HepG2 (cell line): ENCODE measurements at regions not wholly inside any gene's neighbourhood (a gene's known extent, or its start where the extent isn't known, plus 50 kb on each side); places are given as distances from the start of the nearest gene placed in this dataset.

ENCODE experiments used
- ATAC-seq: fragments of 200-7000 bp; cut with Tn5 transposase; 3 replicates; pipeline ENCODE4 v1.9.1; 2020; ENCODE audit warnings: mild to moderate bottlenecking, moderate library complexity
- BruUV-seq: library from RNA; stranded (reverse); fragments of 400-500 nt; replicated peaks from 2 replicates; lab custom pipeline; 2021; lab: Mats Ljungman, UMichigan
- CTCF ChIA-PET: fragments of 300-600 bp; formaldehyde crosslinking; extraction: SDS; loops from one replicate; lab custom pipeline; 2021; ENCODE audit warnings: low total read pairs, inconsistent platforms, low intra/inter-chr PET ratio; lab: Yijun Ruan, JAX
- POLR2A ChIA-PET: fragments of 350-600 bp; sonication (Branson Sonifier 250); formaldehyde crosslinking; loops from one replicate; lab custom pipeline; 2020; ENCODE audit warnings: antibody characterized with exemption, inconsistent platforms; lab: Yijun Ruan, JAX
- DNase-seq: peaks from one replicate; pipeline ENCODE4 v3.0.0-alpha.2; 2015; ENCODE audit warnings: low spot score
- FAIRE-seq: peaks from 3 replicates; lab custom pipeline; 2011; peaks lifted over from hg19 to GRCh38; lab: Jason Lieb, UNC
- H2AFZ ChIP-seq: one replicate; pipeline ENCODE4 v1.6.1; 2011; ENCODE audit warnings: low read length, inconsistent platforms
- H3K27ac ChIP-seq: fragments of 300-600 bp; 3 replicates; pipeline ENCODE4 v1.8.0; 2011; ENCODE audit warnings: mixed run types, mild to moderate bottlenecking, mixed read lengths, low read length, inconsistent platforms; ENCODE audit not compliant: insufficient read depth; ENCODE audit errors: extremely low read length
- H3K27me3 ChIP-seq, 2 experiments: fragments of 200-600 bp in 1 of 2; 2 replicates in 1 of 2; 3 replicates in 1 of 2; pipeline versions ENCODE4 v1.6.0 to v1.8.0; 2011; ENCODE audit warnings: low read length in 2 of 2, mild to moderate bottlenecking in 2 of 2, moderate library complexity in 2 of 2, inconsistent platforms in 1 of 2; ENCODE audit not compliant: insufficient read depth in 2 of 2, control insufficient read depth in 1 of 2
- H3K36me3 ChIP-seq, 2 experiments: fragments of 200-600 bp in 1 of 2; replicated peaks in 1 of 2; 2 replicates in 1 of 2; 3 replicates in 1 of 2; pipeline versions ENCODE4 v1.5.1 to v1.8.0; 2011; ENCODE audit warnings: low read length in 2 of 2, inconsistent platforms in 1 of 2; ENCODE audit not compliant: insufficient read depth in 2 of 2, control insufficient read depth in 1 of 2
- H3K4me1 ChIP-seq: 2 replicates; pipeline ENCODE4 v1.5.1; 2012; ENCODE audit warnings: low read length, inconsistent platforms; ENCODE audit not compliant: insufficient read depth
- H3K4me2 ChIP-seq: 2 replicates; pipeline ENCODE4 v1.6.0; 2011; ENCODE audit warnings: low read depth, low read length, inconsistent platforms
- H3K4me3 ChIP-seq, 3 experiments: fragments of 200-600 bp in 1 of 3; sonication (generic), shearing (Covaris generic) in 1 of 3; replicated peaks in 1 of 3; 2 replicates each; pipeline ENCODE4 v1.5.1; 2011 to 2016; ENCODE audit warnings: low read length in 3 of 3, inconsistent platforms in 2 of 3, low read depth in 2 of 3, mild to moderate bottlenecking in 2 of 3, control low read depth in 1 of 3, mixed read lengths in 1 of 3; ENCODE audit not compliant: insufficient read depth in 1 of 3
- H3K79me2 ChIP-seq: one replicate; pipeline ENCODE4 v1.6.1; 2011; ENCODE audit warnings: low read length, inconsistent platforms; ENCODE audit not compliant: insufficient read depth
- H3K9ac ChIP-seq: 2 replicates; pipeline ENCODE4 v1.6.0; 2011; ENCODE audit warnings: mild to moderate bottlenecking, low read depth, low read length, inconsistent platforms; ENCODE audit not compliant: insufficient read depth
- H3K9me3 ChIP-seq: 2 replicates; pipeline ENCODE4 v1.5.1; 2012; ENCODE audit warnings: mild to moderate bottlenecking, low read length
- H4K20me1 ChIP-seq: 2 replicates; pipeline ENCODE4 v1.6.0; 2011; ENCODE audit warnings: inconsistent platforms, mild to moderate bottlenecking, low read length, moderate library complexity; ENCODE audit not compliant: insufficient read depth
- ETV5 ChIP-seq: IDR thresholded peaks from 2 replicates; pipeline ENCODE4 v1.6.1; 2018; ENCODE audit warnings: missing biosample characterization, missing genetic modification reagents, inconsistent platforms, borderline replicate concordance
- GTF3A ChIP-seq: sonication (generic); formaldehyde crosslinking; conservative IDR thresholded peaks from 2 replicates; pipeline ENCODE4 v1.4.0; 2020; ENCODE audit warnings: mild to moderate bottlenecking, missing genetic modification reagents
- MYNN ChIP-seq: sonication (generic); formaldehyde crosslinking; IDR thresholded peaks from 2 replicates; pipeline ENCODE4 v1.4.0; 2020; ENCODE audit warnings: mild to moderate bottlenecking, low read depth, missing genetic modification reagents
- PAF1 ChIP-seq: IDR thresholded peaks from 2 replicates; pipeline ENCODE4 v1.6.1; 2016; ENCODE audit warnings: missing genetic modification reagents, missing compliant biosample characterization
- RARG ChIP-seq: sonication (generic); formaldehyde crosslinking; IDR thresholded peaks from 2 replicates; pipeline ENCODE4 v1.4.0; 2020; ENCODE audit warnings: low read depth, mild to moderate bottlenecking, missing genetic modification reagents
- RFXAP ChIP-seq: sonication (generic); formaldehyde crosslinking; IDR thresholded peaks from 2 replicates; pipeline ENCODE4 v1.4.0; 2020; ENCODE audit warnings: missing genetic modification reagents, borderline replicate concordance
- TOE1 ChIP-seq: sonication (generic); formaldehyde crosslinking; IDR thresholded peaks from 2 replicates; pipeline ENCODE4 v1.4.0; 2020; ENCODE audit warnings: mild to moderate bottlenecking, missing genetic modification reagents
- WIZ ChIP-seq: sonication (generic); formaldehyde crosslinking; IDR thresholded peaks from 2 replicates; pipeline ENCODE4 v1.5.1; 2020; ENCODE audit warnings: mild to moderate bottlenecking, missing genetic modification reagents
- ZNF296 ChIP-seq: sonication (generic); formaldehyde crosslinking; conservative IDR thresholded peaks from 2 replicates; pipeline ENCODE4 v1.5.0; 2020; ENCODE audit warnings: mild to moderate bottlenecking, missing genetic modification reagents
- ZNF343 ChIP-seq: sonication (generic); formaldehyde crosslinking; IDR thresholded peaks from 2 replicates; pipeline ENCODE4 v1.4.0; 2020; ENCODE audit warnings: mild to moderate bottlenecking, missing genetic modification reagents
- ZNF546 ChIP-seq: sonication (generic); formaldehyde crosslinking; conservative IDR thresholded peaks from 2 replicates; pipeline ENCODE4 v1.8.1; 2023; ENCODE audit warnings: mild to moderate bottlenecking, missing genetic modification reagents
- ZNF782 ChIP-seq: sonication (generic); formaldehyde crosslinking; IDR thresholded peaks from 2 replicates; pipeline ENCODE4 v1.4.0; 2020; ENCODE audit warnings: missing genetic modification reagents, mild to moderate bottlenecking, borderline replicate concordance
- WGBS: methylation state at CpG from one replicate; pipeline ENCODE4 v1.1.6; 2017; ENCODE audit warnings: low lambda C conversion rate; 5-methylcytosine and 5-hydroxymethylcytosine counted together
- in situ Hi-C: cut with HindIII; loops from 2 replicates; pipeline ENCODE4 v1.10.0; 2017; ENCODE audit warnings: low pct_unique_long_range_greater_than_20kb; ENCODE audit not compliant: extremely low pct_ligation_motif_present
- intact Hi-C: fragments of 100-400 bp; cut with micrococcal nuclease; formaldehyde crosslinking; loops from one replicate; pipeline ENCODE4 v1.10.0; 2022; ENCODE audit not compliant: unreplicated experiment
- TF ChIP-seq, protein P1 (sequence below): sonication (generic); formaldehyde crosslinking; IDR thresholded peaks from 2 replicates; pipeline ENCODE4 v1.4.0; 2020; ENCODE audit warnings: mild to moderate bottlenecking, missing genetic modification reagents
- TF ChIP-seq, protein P2 (sequence below): IDR thresholded peaks from 2 replicates; pipeline ENCODE4 v1.6.1; 2016; ENCODE audit warnings: missing compliant biosample characterization, missing genetic modification reagents, borderline replicate concordance
- TF ChIP-seq, protein P3 (sequence below): sonication (generic); formaldehyde crosslinking; IDR thresholded peaks from 2 replicates; pipeline ENCODE4 v1.4.0; 2020; ENCODE audit warnings: mild to moderate bottlenecking, missing genetic modification reagents

DNA sequence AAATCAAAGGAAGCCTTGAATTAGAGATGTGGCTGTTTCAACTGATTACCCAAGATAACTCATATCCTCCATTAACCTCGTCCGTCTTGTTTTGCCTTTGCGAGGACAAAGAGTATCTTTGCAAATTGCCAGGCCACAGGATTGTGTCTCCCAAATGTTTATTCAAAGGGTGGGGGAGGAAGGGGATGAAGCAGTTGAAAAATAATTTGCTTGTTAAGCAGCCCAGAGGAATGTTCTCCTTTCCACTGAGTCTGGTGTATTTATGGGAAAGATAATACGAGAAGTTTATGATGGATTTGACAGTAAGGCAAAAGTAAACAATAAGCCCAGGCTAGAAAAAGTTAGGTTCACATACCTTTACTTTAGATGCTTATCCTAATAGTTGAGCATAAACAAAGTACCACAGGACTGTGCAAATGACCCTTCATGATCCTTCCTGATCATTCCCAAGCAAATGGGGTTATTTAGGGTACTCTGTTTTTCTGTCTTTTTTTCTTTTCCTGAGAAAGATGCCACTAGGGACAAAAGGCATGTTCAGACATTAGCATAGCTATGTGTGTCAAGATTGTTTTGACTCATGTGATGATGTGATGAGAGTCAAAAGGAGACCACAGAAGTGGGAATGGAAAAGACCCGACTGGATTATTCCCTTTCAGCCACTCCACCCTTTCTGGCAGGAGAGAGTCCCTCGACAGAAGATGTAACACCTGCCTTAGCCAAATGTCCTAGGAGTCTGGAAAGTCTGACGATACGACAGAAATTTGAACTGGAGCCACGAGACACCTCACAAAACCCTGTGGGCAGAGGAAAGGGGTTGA, 243.0 kb upstream of the GLI3 start:
- in situ Hi-C loops (no loop called here), intact Hi-C loops (no loop called here)
- ATAC-seq, result no peak
- no peak overlapping the region for H2AFZ ChIP-seq
- no peak for TF ChIP-seq GTF3A (CRISPR knock-in tag)
- TF ChIP-seq TOE1, result no peak
- TF ChIP-seq WIZ (CRISPR knock-in tag), result no peak
- TF ChIP-seq RARG (CRISPR knock-in tag), result no peak
- TF ChIP-seq, protein P1, sequence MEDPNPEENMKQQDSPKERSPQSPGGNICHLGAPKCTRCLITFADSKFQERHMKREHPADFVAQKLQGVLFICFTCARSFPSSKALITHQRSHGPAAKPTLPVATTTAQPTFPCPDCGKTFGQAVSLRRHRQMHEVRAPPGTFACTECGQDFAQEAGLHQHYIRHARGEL (CRISPR knock-in tag), result no peak
- no peak for TF ChIP-seq ZNF546
- TF ChIP-seq, protein P2, sequence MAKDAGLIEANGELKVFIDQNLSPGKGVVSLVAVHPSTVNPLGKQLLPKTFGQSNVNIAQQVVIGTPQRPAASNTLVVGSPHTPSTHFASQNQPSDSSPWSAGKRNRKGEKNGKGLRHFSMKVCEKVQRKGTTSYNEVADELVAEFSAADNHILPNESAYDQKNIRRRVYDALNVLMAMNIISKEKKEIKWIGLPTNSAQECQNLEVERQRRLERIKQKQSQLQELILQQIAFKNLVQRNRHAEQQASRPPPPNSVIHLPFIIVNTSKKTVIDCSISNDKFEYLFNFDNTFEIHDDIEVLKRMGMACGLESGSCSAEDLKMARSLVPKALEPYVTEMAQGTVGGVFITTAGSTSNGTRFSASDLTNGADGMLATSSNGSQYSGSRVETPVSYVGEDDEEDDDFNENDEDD, result no peak
- no peak for TF ChIP-seq ETV5 (CRISPR knock-in tag)
- no peak for TF ChIP-seq ZNF296 (CRISPR knock-in tag)
- TF ChIP-seq RFXAP (CRISPR knock-in tag), result no peak
- TF ChIP-seq MYNN, result no peak
- no peak for TF ChIP-seq ZNF343 (CRISPR knock-in tag)
- no peak for TF ChIP-seq PAF1 (CRISPR knock-in tag)
- TF ChIP-seq ZNF782 (CRISPR knock-in tag), result no peak
- TF ChIP-seq, protein P3, sequence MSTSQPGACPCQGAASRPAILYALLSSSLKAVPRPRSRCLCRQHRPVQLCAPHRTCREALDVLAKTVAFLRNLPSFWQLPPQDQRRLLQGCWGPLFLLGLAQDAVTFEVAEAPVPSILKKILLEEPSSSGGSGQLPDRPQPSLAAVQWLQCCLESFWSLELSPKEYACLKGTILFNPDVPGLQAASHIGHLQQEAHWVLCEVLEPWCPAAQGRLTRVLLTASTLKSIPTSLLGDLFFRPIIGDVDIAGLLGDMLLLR, result no peak
- H4K20me1 ChIP-seq, result no peaks in the 10 kb centered on the region
- no peak overlapping the region for H3K4me2 ChIP-seq
- H3K27me3 ChIP-seq, result no peaks in the 10 kb centered on the region
- H3K27ac ChIP-seq, result no peak overlapping the region
- WGBS, result 12% methylated on average over 9 of the region's 9 CpGs
- BruUV-seq, result no TSS peak
- no peaks in the 10 kb centered on the region for H3K36me3 ChIP-seq
- CTCF ChIA-PET, result no interaction called here
- no peak for DNase-seq
- no peak overlapping the region for H3K4me3 ChIP-seq
- H3K79me2 ChIP-seq, result no peaks in the 10 kb centered on the region
- no peak overlapping the region for H3K9ac ChIP-seq
- H3K9me3 ChIP-seq, result no peaks in the 10 kb centered on the region; the same call in 1 of the 2 replicates
- no peak for FAIRE-seq
- POLR2A ChIA-PET, result no interaction called here
- no peaks in the 10 kb centered on the region for H3K4me1 ChIP-seq
